Immature natural killer cell (primary cell): ENCODE measurements at regions not wholly inside any gene's neighbourhood (a gene's known extent, or its start where the extent isn't known, plus 50 kb on each side); places are given as distances from the start of the nearest gene placed in this dataset.
A peak's percentile ranks its signal among the peaks of the same experiment; 100 is the strongest.
"Not testable (repeated sequence)": the region's sequence is repeated elsewhere in the genome, so short reads cannot be mapped to it uniquely, and the experiment has no call there.

Experiments used
- DNase-seq, 3 donors: peaks; one replicate each; pipeline ENCODE4 v3.0.0; 2022; ENCODE audit warnings: mixed read lengths in 1 of 3
- H3K27ac Mint-ChIP-seq, 6 donors: one replicate each; pipeline ENCODE4 v1.8.0; 2020; ENCODE audit warnings: mixed read lengths in 6 of 6, mild to moderate bottlenecking in 5 of 6, inconsistent platforms in 4 of 6, moderate library complexity in 3 of 6
- H3K27me3 Mint-ChIP-seq, 3 donors: one replicate each; pipeline ENCODE4 v1.8.0; 2020 to 2021; ENCODE audit warnings: low read depth in 3 of 3, mild to moderate bottlenecking in 3 of 3, mixed read lengths in 3 of 3, moderate library complexity in 3 of 3, inconsistent platforms in 1 of 3
- H3K36me3 Mint-ChIP-seq, 3 donors: one replicate each; pipeline ENCODE4 v1.8.0; 2020; ENCODE audit warnings: mixed read lengths in 3 of 3, inconsistent platforms in 2 of 3, mild to moderate bottlenecking in 2 of 3
- H3K4me1 Mint-ChIP-seq, 2 donors: one replicate each; pipeline ENCODE4 v1.8.0; 2020; ENCODE audit warnings: inconsistent platforms in 2 of 2, mild to moderate bottlenecking in 2 of 2, mixed read lengths in 2 of 2, moderate library complexity in 1 of 2
- H3K4me3 Mint-ChIP-seq, 5 donors: one replicate each; pipeline ENCODE4 v1.8.0; 2020; ENCODE audit warnings: mild to moderate bottlenecking in 5 of 5, mixed read lengths in 5 of 5, inconsistent platforms in 3 of 5, moderate library complexity in 3 of 5
- H3K9me3 Mint-ChIP-seq, 6 donors: one replicate each; pipeline ENCODE4 v1.8.0; 2020; ENCODE audit warnings: mild to moderate bottlenecking in 6 of 6, mixed read lengths in 6 of 6, inconsistent platforms in 4 of 6, moderate library complexity in 3 of 6

GRCh38 chr1:58855274-58856165 lies 71.7 kb upstream of the JUN start:
- Mint-ChIP-seq H3K27me3 (peaks cover 0 to 3% (median 0%) of the 10 kb centered on the region in 3 donors), H3K9me3 (no peaks in the 10 kb centered on the region), H3K4me1 (peaks cover 35 to 47% of the 10 kb centered on the region in 2 donors), H3K36me3 (peaks cover 0 to 21% (median 6%) of the 10 kb centered on the region in 3 donors), H3K4me3 (no peak overlapping the region), H3K27ac (peak overlapping the region in 1 of 6 donors; percentile 11)
- no peak for DNase-seq

GRCh38 chr1:58856281-58856680 lies 72.4 kb upstream of the JUN start:
- not testable (repeated sequence) for H3K9me3 Mint-ChIP-seq, H3K27ac Mint-ChIP-seq, DNase-seq, H3K27me3 Mint-ChIP-seq, H3K4me3 Mint-ChIP-seq
- Mint-ChIP-seq H3K36me3 (peaks cover 0 to 21% (median 6%) of the 10 kb centered on the region in 3 donors), H3K4me1 (peaks cover 42 to 55% of the 10 kb centered on the region in 2 donors)

GRCh38 chr1:58857680-58858673 lies 74.1 kb upstream of the JUN start:
- H3K4me3 Mint-ChIP-seq, result peak overlapping the region; percentile 33 to 65 (median 34)
- peaks cover 58 to 72% of the 10 kb centered on the region in 2 donors for H3K4me1 Mint-ChIP-seq
- no peaks in the 10 kb centered on the region for H3K9me3 Mint-ChIP-seq
- peak; percentile 5 to 19 (median 17) for DNase-seq
- peak overlapping the region; percentile 23 to 87 (median 72) for H3K27ac Mint-ChIP-seq
- H3K36me3 Mint-ChIP-seq, result peaks cover 0 to 13% (median 0%) of the 10 kb centered on the region in 3 donors
- H3K27me3 Mint-ChIP-seq, result peaks cover 0 to 4% (median 0%) of the 10 kb centered on the region in 3 donors

GRCh38 chr1:58859769-58860485 lies 76.1 kb upstream of the JUN start:
- no peak for DNase-seq
- peaks cover 0 to 4% (median 0%) of the 10 kb centered on the region in 3 donors for H3K27me3 Mint-ChIP-seq
- H3K4me3 Mint-ChIP-seq, result peak overlapping the region in 2 of 5 donors; percentile 14 to 54
- H3K36me3 Mint-ChIP-seq, result peaks cover 0 to 13% (median 0%) of the 10 kb centered on the region in 3 donors
- H3K4me1 Mint-ChIP-seq, result peaks cover 59 to 72% of the 10 kb centered on the region in 2 donors
- peak overlapping the region; percentile 12 to 88 (median 72) for H3K27ac Mint-ChIP-seq
- H3K9me3 Mint-ChIP-seq, result no peaks in the 10 kb centered on the region

DNA sequence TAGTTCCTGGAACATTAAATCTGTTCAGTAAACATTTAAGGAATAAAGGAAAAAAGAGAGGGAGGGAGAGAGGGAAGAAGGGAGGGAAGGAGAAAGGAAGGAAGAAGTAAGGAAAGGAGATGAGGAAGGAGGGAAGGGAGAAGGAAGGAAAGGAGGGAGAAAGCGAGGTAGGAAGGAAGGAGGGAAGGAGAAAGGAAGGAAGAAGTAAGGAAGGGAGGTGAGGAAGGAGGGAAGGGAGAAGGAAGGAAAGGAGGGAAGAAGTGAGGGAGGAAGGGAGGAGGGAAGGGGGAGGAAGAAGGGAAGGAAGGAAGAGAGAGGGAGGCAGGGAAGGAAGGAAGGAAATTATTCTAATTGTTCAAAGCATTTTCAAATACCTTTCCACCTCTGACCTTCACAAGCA lies 77.2 kb upstream of the JUN start:
- Mint-ChIP-seq H3K27me3 (peaks cover 0 to 4% (median 0%) of the 10 kb centered on the region in 3 donors), H3K4me1 (peaks cover 59 to 72% of the 10 kb centered on the region in 2 donors), H3K27ac (peak overlapping the region; percentile 30 to 92 (median 76))

GRCh38 chr1:58861506-58861905 lies 77.7 kb upstream of the JUN start:
- H3K27me3 Mint-ChIP-seq, result peaks cover 0 to 4% (median 2%) of the 10 kb centered on the region in 3 donors
- no peaks in the 10 kb centered on the region for H3K9me3 Mint-ChIP-seq
- peak overlapping the region; percentile 30 to 92 (median 76) for H3K27ac Mint-ChIP-seq
- peaks cover 59 to 72% of the 10 kb centered on the region in 2 donors for H3K4me1 Mint-ChIP-seq
- H3K36me3 Mint-ChIP-seq, result peaks cover 0 to 8% (median 0%) of the 10 kb centered on the region in 3 donors
- peak; percentile 22 to 41 (median 39) for DNase-seq
- H3K4me3 Mint-ChIP-seq, result peak overlapping the region; percentile 42 to 79 (median 52)

More for the DNA sequence above, 77.2 kb upstream of the JUN start:
- Mint-ChIP-seq H3K36me3 (peaks cover 0 to 8% (median 0%) of the 10 kb centered on the region in 3 donors), H3K4me3 (peak overlapping the region in 4 of 5 donors; percentile 49 to 79 (median 58)), H3K9me3 (no peaks in the 10 kb centered on the region)
- DNase-seq, result no peak

DNA sequence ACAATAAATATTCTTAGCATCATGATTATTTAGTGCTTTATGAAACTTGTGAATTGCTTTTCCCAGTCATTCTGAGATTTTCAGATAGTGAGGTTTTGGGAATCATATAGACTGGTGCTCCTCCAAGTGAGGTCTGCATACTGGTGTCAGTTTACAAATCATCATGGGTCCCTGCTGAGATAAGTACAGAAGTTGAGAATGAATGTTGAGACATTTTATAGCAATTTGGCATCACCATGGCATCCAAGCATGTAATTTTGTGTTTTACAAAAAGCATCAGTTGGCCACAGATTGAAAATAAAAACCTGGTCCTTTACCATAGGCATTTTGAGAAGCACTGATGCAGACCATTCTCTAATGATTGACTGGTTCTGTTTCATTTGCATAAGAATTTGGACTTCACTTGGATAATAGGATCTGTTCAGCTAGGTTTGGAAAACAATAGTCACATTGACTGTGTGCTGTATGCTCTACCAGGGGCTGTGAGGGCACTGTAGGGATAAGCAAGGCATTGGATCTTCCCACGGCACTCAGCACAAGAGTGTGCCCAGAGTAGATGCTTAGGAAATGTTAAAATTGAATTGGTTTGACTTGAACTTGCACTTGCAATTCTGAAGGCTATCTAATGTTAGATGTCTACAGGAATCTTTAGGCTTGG lies 79.0 kb upstream of the JUN start:
- peak overlapping the region in 1 of 6 donors; percentile 1 for H3K27ac Mint-ChIP-seq
- no peak for DNase-seq
- no peak overlapping the region for H3K4me3 Mint-ChIP-seq
- H3K9me3 Mint-ChIP-seq, result no peaks in the 10 kb centered on the region
- H3K4me1 Mint-ChIP-seq, result peaks cover 46 to 59% of the 10 kb centered on the region in 2 donors
- H3K36me3 Mint-ChIP-seq, result peaks cover 0 to 8% (median 0%) of the 10 kb centered on the region in 3 donors
- peaks cover 0 to 4% (median 3%) of the 10 kb centered on the region in 3 donors for H3K27me3 Mint-ChIP-seq

DNA sequence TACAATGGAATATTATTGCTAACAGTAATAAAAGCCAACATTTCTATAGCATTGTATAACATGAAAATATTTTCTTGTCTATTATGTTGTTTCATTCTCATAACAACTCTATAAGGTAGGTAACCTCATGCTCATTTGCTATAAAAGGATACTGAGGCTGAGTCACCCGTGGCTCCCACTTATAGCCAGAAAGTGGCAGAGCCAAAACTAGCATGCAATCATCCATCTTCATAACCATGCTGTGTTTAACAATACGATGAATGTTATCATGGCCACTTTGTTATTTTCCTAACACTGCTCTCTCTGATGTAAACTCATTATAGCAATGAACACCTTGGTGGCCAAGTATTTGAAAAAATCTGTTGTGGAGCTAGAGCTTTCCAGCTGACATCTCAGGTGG lies 80.8 kb upstream of the JUN start:
- Mint-ChIP-seq H3K27me3 (peaks cover 0 to 3% (median 3%) of the 10 kb centered on the region in 3 donors), H3K36me3 (peaks cover 0 to 3% (median 3%) of the 10 kb centered on the region in 3 donors), H3K27ac (no peak overlapping the region), H3K4me1 (peaks cover 33 to 41% of the 10 kb centered on the region in 2 donors), H3K4me3 (no peak overlapping the region), H3K9me3 (no peaks in the 10 kb centered on the region)
- no peak for DNase-seq

GRCh38 chr1:58866578-58866977 lies 82.7 kb upstream of the JUN start:
- H3K4me1 Mint-ChIP-seq, result peaks cover 14 to 21% of the 10 kb centered on the region in 2 donors
- no peaks in the 10 kb centered on the region for H3K9me3 Mint-ChIP-seq
- peaks cover 0 to 9% (median 0%) of the 10 kb centered on the region in 3 donors for H3K36me3 Mint-ChIP-seq
- peaks cover 0 to 5% (median 3%) of the 10 kb centered on the region in 3 donors for H3K27me3 Mint-ChIP-seq
- H3K27ac Mint-ChIP-seq, result no peak overlapping the region
- DNase-seq, result no peak
- no peak overlapping the region for H3K4me3 Mint-ChIP-seq

GRCh38 chr1:58869638-58870297 lies 85.9 kb upstream of the JUN start:
- DNase-seq, result no peak
- Mint-ChIP-seq H3K27ac (no peak overlapping the region), H3K4me1 (no peaks in the 10 kb centered on the region), H3K9me3 (no peaks in the 10 kb centered on the region), H3K36me3 (peaks cover 5 to 16% (median 16%) of the 10 kb centered on the region in 3 donors), H3K27me3 (peaks cover 2 to 5% (median 3%) of the 10 kb centered on the region in 3 donors), H3K4me3 (no peak overlapping the region)

DNA sequence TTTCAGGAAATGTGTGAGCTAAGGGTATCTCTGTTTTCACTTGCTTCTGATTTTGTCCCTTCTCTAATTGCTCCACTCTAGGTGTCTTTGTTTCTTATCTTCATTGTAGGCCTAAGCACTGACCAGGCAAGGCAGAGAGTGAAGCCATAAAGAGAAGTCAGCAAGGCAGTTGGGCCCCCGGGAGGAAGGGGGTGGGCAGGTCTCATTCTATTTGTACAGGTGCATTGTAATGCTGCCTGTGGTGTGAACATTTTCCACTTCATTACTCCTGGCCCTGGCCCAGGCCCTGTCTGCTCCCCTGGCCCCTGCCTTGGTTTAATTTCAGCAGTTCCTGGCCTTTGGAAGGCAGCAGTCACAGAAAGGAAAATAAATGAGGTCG lies 86.4 kb upstream of the JUN start:
- Mint-ChIP-seq H3K9me3 (no peaks in the 10 kb centered on the region), H3K4me3 (no peak overlapping the region), H3K27ac (no peak overlapping the region), H3K27me3 (peaks cover 2 to 5% (median 3%) of the 10 kb centered on the region in 3 donors), H3K4me1 (no peaks in the 10 kb centered on the region), H3K36me3 (peaks cover 5 to 16% (median 16%) of the 10 kb centered on the region in 3 donors)
- no peak for DNase-seq

GRCh38 chr1:58874342-58874741 lies 90.5 kb upstream of the JUN start:
- Mint-ChIP-seq H3K27me3 (peaks cover 3 to 5% (median 4%) of the 10 kb centered on the region in 3 donors), H3K36me3 (peaks cover 5 to 19% (median 18%) of the 10 kb centered on the region in 3 donors), H3K27ac (no peak overlapping the region), H3K9me3 (no peaks in the 10 kb centered on the region), H3K4me1 (peaks cover 0 to 7% of the 10 kb centered on the region in 2 donors), H3K4me3 (no peak overlapping the region)
- DNase-seq, result no peak
